WTC11 (cell line): ENCODE measurements at regions not wholly inside any gene's neighbourhood (a gene's known extent, or its start where the extent isn't known, plus 50 kb on each side); places are given as distances from the start of the nearest gene placed in this dataset.

Experiments used
- ATF3 ChIP-seq: sonication (generic); formaldehyde crosslinking; conservative IDR thresholded peaks from 2 replicates; pipeline ENCODE4 v1.8.1; 2022; ENCODE audit warnings: mild to moderate bottlenecking, missing genetic modification reagents
- CREB1 ChIP-seq: sonication (generic); formaldehyde crosslinking; IDR thresholded peaks from 2 replicates; pipeline ENCODE4 v1.8.0; 2023; ENCODE audit warnings: mild to moderate bottlenecking, missing genetic modification reagents
- CTCF ChIP-seq: fragments of 200-600 bp; IDR thresholded peaks from 2 replicates; pipeline ENCODE4 v1.8.0; 2022; ENCODE audit warnings: antibody characterized with exemption
- FOXJ3 ChIP-seq: sonication (generic); formaldehyde crosslinking; IDR thresholded peaks from 2 replicates; pipeline ENCODE4 v1.9.0; 2021; ENCODE audit warnings: missing genetic modification reagents, mild to moderate bottlenecking, borderline replicate concordance
- MAX ChIP-seq: sonication (generic); formaldehyde crosslinking; IDR thresholded peaks from 2 replicates; pipeline ENCODE4 v1.8.0; 2022; ENCODE audit warnings: mild to moderate bottlenecking, missing genetic modification reagents
- NFYB ChIP-seq: sonication (generic); formaldehyde crosslinking; conservative IDR thresholded peaks from 2 replicates; pipeline ENCODE4 v1.8.0; 2022; ENCODE audit warnings: low read depth, missing genetic modification reagents
- NR2C2 ChIP-seq: sonication (generic); formaldehyde crosslinking; IDR thresholded peaks from 2 replicates; pipeline ENCODE4 v1.8.0; 2022; ENCODE audit warnings: mild to moderate bottlenecking, missing genetic modification reagents
- TEAD4 ChIP-seq: sonication (generic); formaldehyde crosslinking; IDR thresholded peaks from 2 replicates; pipeline ENCODE4 v1.8.0; 2022; ENCODE audit warnings: mild to moderate bottlenecking, missing genetic modification reagents
- ZNF121 ChIP-seq: sonication (generic); formaldehyde crosslinking; IDR thresholded peaks from 2 replicates; pipeline ENCODE4 v1.8.0; 2023; ENCODE audit warnings: missing genetic modification reagents
- ZNF512 ChIP-seq: sonication (generic); formaldehyde crosslinking; IDR thresholded peaks from 2 replicates; pipeline ENCODE4 v1.8.1; 2022; ENCODE audit warnings: missing genetic modification reagents, borderline replicate concordance
- TF ChIP-seq, protein P1 (sequence below): sonication (generic); formaldehyde crosslinking; IDR thresholded peaks from 2 replicates; pipeline ENCODE4 v1.8.1; 2022; ENCODE audit warnings: low read depth, missing genetic modification reagents, borderline replicate concordance
- TF ChIP-seq, protein P2 (sequence below): sonication (generic); formaldehyde crosslinking; IDR thresholded peaks from 2 replicates; pipeline ENCODE4 v1.8.1; 2023; ENCODE audit warnings: mild to moderate bottlenecking, missing genetic modification reagents, borderline replicate concordance
- TF ChIP-seq, protein P3 (sequence below): sonication (generic); formaldehyde crosslinking; IDR thresholded peaks from 2 replicates; pipeline ENCODE4 v1.8.1; 2022; ENCODE audit warnings: low read depth, mild to moderate bottlenecking, moderate library complexity, missing genetic modification reagents, borderline replicate concordance
- TF ChIP-seq, protein P4 (sequence below): sonication (generic); formaldehyde crosslinking; conservative IDR thresholded peaks from 2 replicates; pipeline ENCODE4 v1.8.1; 2023; ENCODE audit warnings: mild to moderate bottlenecking, low read depth, missing genetic modification reagents, moderate library complexity

DNA sequence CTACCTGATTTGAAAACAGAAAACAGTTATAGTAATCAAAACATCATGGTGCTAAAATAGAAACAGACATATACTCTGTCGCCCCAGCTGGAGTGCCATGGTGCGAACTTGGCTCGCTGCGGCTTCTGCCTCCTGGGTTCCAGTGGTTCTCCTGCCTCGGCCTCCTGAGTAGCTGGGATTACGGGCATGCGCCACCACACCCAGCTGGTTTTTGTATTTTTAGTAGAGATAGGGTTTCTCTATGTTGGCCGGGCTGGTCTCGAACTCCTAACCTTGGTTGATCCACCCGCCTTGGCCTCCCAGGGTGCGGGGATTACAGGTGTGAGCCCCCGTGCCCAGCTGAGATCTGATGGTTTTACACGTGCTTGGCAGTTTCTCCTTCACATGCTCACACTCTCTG is 495.9 kb downstream of the ANXA1 start:
- TF ChIP-seq TEAD4 (CRISPR knock-in tag) (no peak), ZNF121 (CRISPR knock-in tag) (no peak), ZNF512 (CRISPR knock-in tag) (no peak), NFYB (no peak), CTCF (no peak), NR2C2 (CRISPR knock-in tag) (no peak), CREB1 (no peak), MAX (CRISPR knock-in tag) (no peak), ATF3 (CRISPR knock-in tag) (no peak), FOXJ3 (CRISPR knock-in tag) (no peak)
- TF ChIP-seq, protein P1, sequence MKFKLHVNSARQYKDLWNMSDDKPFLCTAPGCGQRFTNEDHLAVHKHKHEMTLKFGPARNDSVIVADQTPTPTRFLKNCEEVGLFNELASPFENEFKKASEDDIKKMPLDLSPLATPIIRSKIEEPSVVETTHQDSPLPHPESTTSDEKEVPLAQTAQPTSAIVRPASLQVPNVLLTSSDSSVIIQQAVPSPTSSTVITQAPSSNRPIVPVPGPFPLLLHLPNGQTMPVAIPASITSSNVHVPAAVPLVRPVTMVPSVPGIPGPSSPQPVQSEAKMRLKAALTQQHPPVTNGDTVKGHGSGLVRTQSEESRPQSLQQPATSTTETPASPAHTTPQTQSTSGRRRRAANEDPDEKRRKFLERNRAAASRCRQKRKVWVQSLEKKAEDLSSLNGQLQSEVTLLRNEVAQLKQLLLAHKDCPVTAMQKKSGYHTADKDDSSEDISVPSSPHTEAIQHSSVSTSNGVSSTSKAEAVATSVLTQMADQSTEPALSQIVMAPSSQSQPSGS (CRISPR knock-in tag): no peak
- TF ChIP-seq, protein P2, sequence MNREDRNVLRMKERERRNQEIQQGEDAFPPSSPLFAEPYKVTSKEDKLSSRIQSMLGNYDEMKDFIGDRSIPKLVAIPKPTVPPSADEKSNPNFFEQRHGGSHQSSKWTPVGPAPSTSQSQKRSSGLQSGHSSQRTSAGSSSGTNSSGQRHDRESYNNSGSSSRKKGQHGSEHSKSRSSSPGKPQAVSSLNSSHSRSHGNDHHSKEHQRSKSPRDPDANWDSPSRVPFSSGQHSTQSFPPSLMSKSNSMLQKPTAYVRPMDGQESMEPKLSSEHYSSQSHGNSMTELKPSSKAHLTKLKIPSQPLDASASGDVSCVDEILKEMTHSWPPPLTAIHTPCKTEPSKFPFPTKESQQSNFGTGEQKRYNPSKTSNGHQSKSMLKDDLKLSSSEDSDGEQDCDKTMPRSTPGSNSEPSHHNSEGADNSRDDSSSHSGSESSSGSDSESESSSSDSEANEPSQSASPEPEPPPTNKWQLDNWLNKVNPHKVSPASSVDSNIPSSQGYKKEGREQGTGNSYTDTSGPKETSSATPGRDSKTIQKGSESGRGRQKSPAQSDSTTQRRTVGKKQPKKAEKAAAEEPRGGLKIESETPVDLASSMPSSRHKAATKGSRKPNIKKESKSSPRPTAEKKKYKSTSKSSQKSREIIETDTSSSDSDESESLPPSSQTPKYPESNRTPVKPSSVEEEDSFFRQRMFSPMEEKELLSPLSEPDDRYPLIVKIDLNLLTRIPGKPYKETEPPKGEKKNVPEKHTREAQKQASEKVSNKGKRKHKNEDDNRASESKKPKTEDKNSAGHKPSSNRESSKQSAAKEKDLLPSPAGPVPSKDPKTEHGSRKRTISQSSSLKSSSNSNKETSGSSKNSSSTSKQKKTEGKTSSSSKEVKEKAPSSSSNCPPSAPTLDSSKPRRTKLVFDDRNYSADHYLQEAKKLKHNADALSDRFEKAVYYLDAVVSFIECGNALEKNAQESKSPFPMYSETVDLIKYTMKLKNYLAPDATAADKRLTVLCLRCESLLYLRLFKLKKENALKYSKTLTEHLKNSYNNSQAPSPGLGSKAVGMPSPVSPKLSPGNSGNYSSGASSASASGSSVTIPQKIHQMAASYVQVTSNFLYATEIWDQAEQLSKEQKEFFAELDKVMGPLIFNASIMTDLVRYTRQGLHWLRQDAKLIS: no peak
- TF ChIP-seq, protein P3, sequence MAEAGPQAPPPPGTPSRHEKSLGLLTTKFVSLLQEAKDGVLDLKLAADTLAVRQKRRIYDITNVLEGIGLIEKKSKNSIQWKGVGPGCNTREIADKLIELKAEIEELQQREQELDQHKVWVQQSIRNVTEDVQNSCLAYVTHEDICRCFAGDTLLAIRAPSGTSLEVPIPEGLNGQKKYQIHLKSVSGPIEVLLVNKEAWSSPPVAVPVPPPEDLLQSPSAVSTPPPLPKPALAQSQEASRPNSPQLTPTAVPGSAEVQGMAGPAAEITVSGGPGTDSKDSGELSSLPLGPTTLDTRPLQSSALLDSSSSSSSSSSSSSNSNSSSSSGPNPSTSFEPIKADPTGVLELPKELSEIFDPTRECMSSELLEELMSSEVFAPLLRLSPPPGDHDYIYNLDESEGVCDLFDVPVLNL: no peak
- TF ChIP-seq, protein P4, sequence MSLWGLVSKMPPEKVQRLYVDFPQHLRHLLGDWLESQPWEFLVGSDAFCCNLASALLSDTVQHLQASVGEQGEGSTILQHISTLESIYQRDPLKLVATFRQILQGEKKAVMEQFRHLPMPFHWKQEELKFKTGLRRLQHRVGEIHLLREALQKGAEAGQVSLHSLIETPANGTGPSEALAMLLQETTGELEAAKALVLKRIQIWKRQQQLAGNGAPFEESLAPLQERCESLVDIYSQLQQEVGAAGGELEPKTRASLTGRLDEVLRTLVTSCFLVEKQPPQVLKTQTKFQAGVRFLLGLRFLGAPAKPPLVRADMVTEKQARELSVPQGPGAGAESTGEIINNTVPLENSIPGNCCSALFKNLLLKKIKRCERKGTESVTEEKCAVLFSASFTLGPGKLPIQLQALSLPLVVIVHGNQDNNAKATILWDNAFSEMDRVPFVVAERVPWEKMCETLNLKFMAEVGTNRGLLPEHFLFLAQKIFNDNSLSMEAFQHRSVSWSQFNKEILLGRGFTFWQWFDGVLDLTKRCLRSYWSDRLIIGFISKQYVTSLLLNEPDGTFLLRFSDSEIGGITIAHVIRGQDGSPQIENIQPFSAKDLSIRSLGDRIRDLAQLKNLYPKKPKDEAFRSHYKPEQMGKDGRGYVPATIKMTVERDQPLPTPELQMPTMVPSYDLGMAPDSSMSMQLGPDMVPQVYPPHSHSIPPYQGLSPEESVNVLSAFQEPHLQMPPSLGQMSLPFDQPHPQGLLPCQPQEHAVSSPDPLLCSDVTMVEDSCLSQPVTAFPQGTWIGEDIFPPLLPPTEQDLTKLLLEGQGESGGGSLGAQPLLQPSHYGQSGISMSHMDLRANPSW (CRISPR knock-in tag): no peak
